OCI-LY3 (cell line): ENCODE measurements at regions not wholly inside any gene's neighbourhood (a gene's known extent, or its start where the extent isn't known, plus 50 kb on each side); places are given as distances from the start of the nearest gene placed in this dataset.

ENCODE experiments used
- H2AFZ ChIP-seq: fragments of 200-600, 300-600 bp; shearing (Covaris generic); 2 replicates; pipeline ENCODE4 v1.6.0; 2014; ENCODE audit warnings: antibody characterized with exemption, low read depth, low read length
- H3K27ac ChIP-seq: fragments of 200-600, 300-600 bp; sonication (generic); 2 replicates; pipeline ENCODE4 v1.5.1; 2014; ENCODE audit warnings: mild to moderate bottlenecking, low read length, moderate library complexity, mixed read lengths
- H3K27me3 ChIP-seq: fragments of 200-600, 300-600 bp; sonication (generic); 2 replicates; pipeline ENCODE4 v1.6.1; 2014; ENCODE audit warnings: low read depth, low read length, mixed read lengths
- H3K36me3 ChIP-seq: fragments of 200-600, 300-600 bp; sonication (generic); replicated peaks from 2 replicates; pipeline ENCODE3; 2014; ENCODE audit warnings: low read depth, low read length, mixed read lengths
- H3K4me1 ChIP-seq: fragments of 300-600, 200-600 bp; sonication (generic); 2 replicates; pipeline ENCODE4 v1.6.1; 2014; ENCODE audit warnings: low read length, mixed read lengths
- H3K4me2 ChIP-seq: fragments of 200-600, 300-600 bp; sonication (generic); 2 replicates; pipeline ENCODE4 v1.6.1; 2014; ENCODE audit warnings: low read length, mixed read lengths
- H3K4me3 ChIP-seq: fragments of 300-600, 200-600 bp; sonication (generic); 2 replicates; pipeline ENCODE4 v1.5.1; 2014; ENCODE audit warnings: antibody characterized with exemption, mild to moderate bottlenecking, low read length, moderate library complexity
- H3K79me2 ChIP-seq: fragments of 300-600, 200-600 bp; shearing (Covaris generic); 2 replicates; pipeline ENCODE4 v1.6.1; 2014; ENCODE audit warnings: mild to moderate bottlenecking, low read length, mixed read lengths
- H3K9ac ChIP-seq: fragments of 300-600, 200-600 bp; shearing (Covaris generic); 2 replicates; pipeline ENCODE4 v1.6.0; 2014; ENCODE audit warnings: mild to moderate bottlenecking, low read length, moderate library complexity
- H3K9me3 ChIP-seq: fragments of 200-600, 300-600 bp; shearing (Covaris generic); 2 replicates; pipeline ENCODE4 v1.6.1; 2014; ENCODE audit warnings: low read length, mixed read lengths; ENCODE audit not compliant: insufficient read depth
- H4K20me1 ChIP-seq: fragments of 200-600, 300-600 bp; sonication (generic); 2 replicates; pipeline ENCODE4 v1.6.1; 2016; ENCODE audit warnings: low read length, mixed read lengths; ENCODE audit not compliant: insufficient read depth
- CTCF ChIP-seq: fragments of 200-600, 300-600 bp; sonication (generic); IDR thresholded peaks from 2 replicates; pipeline ENCODE4 v1.5.1; 2014; ENCODE audit warnings: antibody characterized with exemption, low read length, low read depth
- EZH2phosphoT487 ChIP-seq: fragments of 200-600 bp; shearing (Covaris generic); IDR thresholded peaks from 2 replicates; pipeline ENCODE4 v1.6.1; 2018; ENCODE audit warnings: antibody characterized with exemption, mixed run types, low read depth

- Histone ChIP-seq H3K9ac (no peak overlapping the region), H3K79me2 (no peaks in the 10 kb centered on the region), H3K4me2 (no peak overlapping the region), H3K9me3 (no peaks in the 10 kb centered on the region), H3K27me3 (no peaks in the 10 kb centered on the region), H3K4me3 (no peak overlapping the region), H3K27ac (no peak overlapping the region), H3K36me3 (no peaks in the 10 kb centered on the region), H3K4me1 (peaks cover 1% of the 10 kb centered on the region), H4K20me1 (no peaks in the 10 kb centered on the region), H2AFZ (no peak overlapping the region)
- TF ChIP-seq EZH2phosphoT487 (no peak), CTCF (no peak)
These were observed 72.6 kb upstream of the ASB18 start for GRCh38 chr2:236336575-236337464.

DNA sequence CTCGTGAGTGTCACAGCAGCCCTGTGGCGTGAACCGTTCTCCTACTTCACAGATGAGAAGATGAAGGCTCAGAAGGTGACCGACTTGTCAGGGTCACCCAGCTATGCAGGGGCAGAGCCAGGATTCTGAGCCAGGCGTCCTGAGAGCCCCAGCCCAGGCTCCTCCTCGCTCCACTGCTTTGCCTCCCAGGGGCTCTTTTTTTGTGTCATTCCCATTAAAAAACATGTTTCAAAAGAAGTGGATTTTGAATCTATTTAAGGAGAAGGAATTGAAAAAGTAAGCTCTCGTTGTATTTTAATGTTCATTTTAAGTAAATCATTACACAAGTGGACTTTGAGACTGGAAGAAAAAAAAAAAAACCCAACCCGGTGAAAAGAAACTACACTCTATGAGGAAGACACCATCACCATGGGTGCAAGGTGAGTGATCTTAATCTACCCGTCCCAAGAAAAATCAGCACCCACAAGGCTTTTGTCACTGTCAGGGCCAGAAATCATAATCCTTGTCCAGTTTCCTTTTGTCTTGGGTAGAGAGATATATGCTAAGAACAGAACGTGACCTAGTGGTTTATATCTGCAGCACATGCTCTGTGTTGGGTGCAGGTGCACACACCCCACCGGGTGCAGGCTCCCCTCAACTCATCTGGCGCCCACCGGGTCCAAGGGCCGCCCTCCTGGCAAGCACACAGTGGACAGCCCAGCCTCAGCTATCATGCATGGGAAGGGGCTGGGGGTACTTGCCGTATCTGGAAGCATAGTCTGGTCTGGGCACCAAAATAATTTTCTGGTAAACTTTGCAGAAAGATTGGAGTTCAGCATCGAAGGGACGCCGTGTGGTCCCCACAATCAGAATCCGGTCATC is 73.5 kb upstream of the ASB18 start:
- no peaks in the 10 kb centered on the region for H3K36me3 ChIP-seq
- no peak overlapping the region for H3K9ac ChIP-seq
- H3K27ac ChIP-seq, result no peak overlapping the region
- H3K9me3 ChIP-seq, result no peaks in the 10 kb centered on the region
- H4K20me1 ChIP-seq, result no peaks in the 10 kb centered on the region
- no peak overlapping the region for H2AFZ ChIP-seq
- H3K4me3 ChIP-seq, result no peak overlapping the region
- H3K4me1 ChIP-seq, result peaks cover 8% of the 10 kb centered on the region
- no peaks in the 10 kb centered on the region for H3K27me3 ChIP-seq
- no peaks in the 10 kb centered on the region for H3K79me2 ChIP-seq
- TF ChIP-seq CTCF (no peak), EZH2phosphoT487 (no peak)
- no peak overlapping the region for H3K4me2 ChIP-seq

- Histone ChIP-seq H3K79me2 (no peaks in the 10 kb centered on the region), H3K4me3 (no peak overlapping the region), H3K36me3 (no peaks in the 10 kb centered on the region), H3K27ac (no peak overlapping the region), H3K27me3 (no peaks in the 10 kb centered on the region), H4K20me1 (no peaks in the 10 kb centered on the region), H3K4me1 (peaks cover 8% of the 10 kb centered on the region), H3K9ac (no peak overlapping the region), H2AFZ (no peak overlapping the region), H3K4me2 (no peak overlapping the region), H3K9me3 (no peaks in the 10 kb centered on the region)
- TF ChIP-seq CTCF, result no peak
- TF ChIP-seq EZH2phosphoT487, result no peak
These were observed 74.4 kb upstream of the ASB18 start for GRCh38 chr2:236338495-236339184.
